MCF 10A (cell line): ENCODE measurements at regions not wholly inside any gene's neighbourhood (a gene's known extent, or its start where the extent isn't known, plus 50 kb on each side); places are given as distances from the start of the nearest gene placed in this dataset.
"Not testable (repeated sequence)": the region's sequence is repeated elsewhere in the genome, so short reads cannot be mapped to it uniquely, and the experiment has no call there.

Experiments used
- BruUV-seq: library from RNA; stranded (reverse); fragments of 400-500 nt; replicated peaks from 2 replicates; lab custom pipeline; 2021; lab: Mats Ljungman, UMichigan
- CTCF ChIA-PET: fragments of 300-600 bp; sonication (Branson Sonifier 250); formaldehyde crosslinking; extraction: SDS; loops from one replicate; lab custom pipeline; 2021; ENCODE audit warnings: antibody characterized with exemption, inconsistent platforms; lab: Yijun Ruan, JAX
- POLR2A ChIA-PET: fragments of 300-600, 350-650 bp; sonication (Branson Sonifier 250); formaldehyde crosslinking; extraction: SDS; loops from one replicate; lab custom pipeline; 2020; ENCODE audit warnings: antibody characterized with exemption, inconsistent platforms; lab: Yijun Ruan, JAX
- DNase-seq: peaks from one replicate; pipeline ENCODE4 v3.0.0-alpha.2; 2018; ENCODE audit not compliant: unreplicated experiment
- H3K27ac Mint-ChIP-seq: one replicate; pipeline ENCODE4 v1.8.0; 2022; ENCODE audit warnings: mild to moderate bottlenecking, low read depth, mixed read lengths; ENCODE audit not compliant: unreplicated experiment
- H3K27me3 Mint-ChIP-seq: one replicate; pipeline ENCODE4 v1.8.0; 2022; ENCODE audit warnings: mixed read lengths; ENCODE audit not compliant: insufficient read depth, unreplicated experiment
- H3K36me3 Mint-ChIP-seq: one replicate; pipeline ENCODE4 v1.8.0; 2022; ENCODE audit warnings: mild to moderate bottlenecking, moderate library complexity, mixed read lengths; ENCODE audit not compliant: insufficient read depth, unreplicated experiment
- H3K4me1 Mint-ChIP-seq: one replicate; pipeline ENCODE4 v1.8.0; 2022; ENCODE audit warnings: mixed read lengths; ENCODE audit not compliant: insufficient read depth, unreplicated experiment
- H3K4me3 Mint-ChIP-seq: one replicate; pipeline ENCODE4 v1.8.0; 2022; ENCODE audit warnings: mild to moderate bottlenecking, moderate library complexity, mixed read lengths; ENCODE audit not compliant: unreplicated experiment
- H3K9me3 Mint-ChIP-seq: one replicate; pipeline ENCODE4 v1.8.0; 2022; ENCODE audit warnings: mixed read lengths; ENCODE audit not compliant: unreplicated experiment
- CTCF ChIP-seq: fragments of 200-600 bp; IDR thresholded peaks from one replicate; pipeline ENCODE4 v1.8.0; 2022; ENCODE audit warnings: antibody characterized with exemption, mild to moderate bottlenecking; ENCODE audit not compliant: unreplicated experiment
- intact Hi-C: fragments of 100-400 bp; cut with micrococcal nuclease; formaldehyde crosslinking; loops from 2 replicates; pipeline ENCODE4 v1.14.1; 2022

DNA sequence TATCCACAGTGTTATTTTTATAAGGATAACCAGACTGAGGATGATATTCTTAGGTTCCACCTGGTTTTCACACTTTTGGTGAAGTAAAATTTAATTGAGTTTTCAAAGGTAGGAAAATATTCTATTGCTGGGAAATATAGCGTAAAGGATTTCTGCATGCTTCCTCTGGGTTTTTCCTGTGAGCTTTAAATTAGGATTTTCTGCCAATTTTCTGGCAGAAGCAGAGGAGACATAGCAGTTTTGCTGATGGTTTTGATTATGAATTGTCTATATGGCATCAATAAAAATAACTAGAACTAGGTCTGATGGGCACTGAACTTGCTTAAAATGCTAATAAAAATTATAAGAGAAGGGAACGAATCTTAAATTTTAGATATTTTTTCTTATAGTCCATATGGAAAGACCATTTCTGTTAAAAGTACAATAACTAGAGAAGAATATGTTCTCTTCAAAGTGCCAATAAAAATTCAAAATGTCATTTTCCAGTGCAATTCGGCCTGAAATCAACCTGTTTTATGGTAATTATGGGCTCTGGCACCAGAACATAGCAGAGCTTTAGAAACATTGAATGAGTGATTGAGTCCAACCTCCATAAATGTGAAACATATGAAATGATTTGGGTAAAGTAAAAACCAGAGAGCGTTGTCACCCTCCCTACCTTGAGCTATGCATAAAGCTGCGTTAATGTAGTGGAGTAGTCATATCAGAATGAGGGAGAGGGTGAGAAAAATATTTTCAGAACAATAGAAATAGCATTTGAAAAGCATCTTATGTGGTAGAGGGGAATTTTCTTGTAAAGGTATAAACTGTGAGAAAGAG lies 279.7 kb downstream of the SPRY1 start:
- Mint-ChIP-seq H3K4me3 (no peak overlapping the region), H3K36me3 (no peaks in the 10 kb centered on the region), H3K9me3 (no peaks in the 10 kb centered on the region), H3K4me1 (peaks cover 14% of the 10 kb centered on the region), H3K27me3 (no peaks in the 10 kb centered on the region), H3K27ac (no peak overlapping the region)
- no TSS peak for BruUV-seq
- POLR2A ChIA-PET: no interaction called here
- CTCF ChIA-PET: no interaction called here
- DNase-seq: no peak
- intact Hi-C loops: no loop called here
- no peak for TF ChIP-seq CTCF

DNA sequence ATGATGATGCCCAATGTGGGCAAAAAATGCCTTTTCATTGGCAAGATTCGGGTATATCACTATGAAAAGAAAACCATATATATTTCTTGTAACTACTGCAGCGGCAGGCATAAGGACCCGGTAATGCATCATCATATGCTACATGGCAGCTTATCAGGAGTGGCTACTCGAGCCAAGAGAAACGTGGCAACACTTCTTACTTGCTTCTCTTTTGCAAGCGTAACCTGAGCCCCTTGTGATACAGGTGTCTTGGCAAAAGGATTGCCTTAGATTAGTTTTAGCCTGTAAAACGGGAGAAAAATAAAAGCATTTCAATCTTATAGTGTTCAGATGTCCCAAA lies 280.3 kb downstream of the SPRY1 start:
- intact Hi-C loops: no loop called here
- TF ChIP-seq CTCF: no peak
- BruUV-seq: no TSS peak
- peak; percentile 10 for DNase-seq
- CTCF ChIA-PET: no interaction called here
- no peaks in the 10 kb centered on the region for H3K9me3 Mint-ChIP-seq
- H3K36me3 Mint-ChIP-seq: no peaks in the 10 kb centered on the region
- H3K27me3 Mint-ChIP-seq: no peaks in the 10 kb centered on the region
- no peak overlapping the region for H3K4me3 Mint-ChIP-seq
- no peak overlapping the region for H3K27ac Mint-ChIP-seq
- POLR2A ChIA-PET: no interaction called here
- H3K4me1 Mint-ChIP-seq: peaks cover 14% of the 10 kb centered on the region

DNA sequence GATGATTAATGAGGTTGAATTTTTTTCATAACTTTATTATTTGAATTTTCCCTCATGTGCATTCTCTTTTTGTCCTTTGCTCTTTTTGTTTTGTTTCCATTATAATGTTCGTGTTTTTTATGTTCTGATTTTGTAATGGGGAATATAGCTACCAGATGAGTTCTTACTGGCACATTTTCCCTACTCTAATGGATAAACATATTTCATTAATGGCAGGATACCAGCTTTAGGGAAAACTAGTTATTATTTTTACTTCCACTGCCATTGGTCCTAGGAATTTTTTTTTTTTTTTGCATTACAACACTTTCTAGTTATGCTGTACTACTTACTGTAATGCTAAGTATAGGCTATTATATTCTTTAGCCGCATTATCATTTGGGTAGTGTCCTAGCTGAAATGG lies 286.3 kb downstream of the SPRY1 start:
- CTCF ChIA-PET: interaction anchor here (0.6 to 1.3 kb wide), 3 partner anchors 22 to 759 kb away, joined by 3 to 8 read pairs (median 3); no protein-coding TSS in a partner anchor
- no peaks in the 10 kb centered on the region for H3K4me1 Mint-ChIP-seq
- no TSS peak for BruUV-seq
- POLR2A ChIA-PET: interaction anchor here (0.7 kb wide), 1 partner anchor 31 kb away, joined by 4 read pairs; no protein-coding TSS in a partner anchor
- no peak overlapping the region for H3K4me3 Mint-ChIP-seq
- no peak for DNase-seq
- no peaks in the 10 kb centered on the region for H3K27me3 Mint-ChIP-seq
- no peaks in the 10 kb centered on the region for H3K36me3 Mint-ChIP-seq
- no peak for TF ChIP-seq CTCF
- no peak overlapping the region for H3K27ac Mint-ChIP-seq
- intact Hi-C loops: no loop called here
- H3K9me3 Mint-ChIP-seq: no peaks in the 10 kb centered on the region

- H3K27me3 Mint-ChIP-seq, BruUV-seq, H3K36me3 Mint-ChIP-seq, H3K27ac Mint-ChIP-seq, DNase-seq, H3K4me3 Mint-ChIP-seq, CTCF ChIA-PET, intact Hi-C loops, H3K9me3 Mint-ChIP-seq, POLR2A ChIA-PET, H3K4me1 Mint-ChIP-seq: not testable (repeated sequence)
Observed at GRCh38 chr4:123684937-123685336, 288.3 kb downstream of the SPRY1 start.

GRCh38 chr4:123695531-123695930 lies 298.9 kb downstream of the SPRY1 start:
- H3K4me3 Mint-ChIP-seq, H3K9me3 Mint-ChIP-seq, H3K36me3 Mint-ChIP-seq, intact Hi-C loops, H3K27me3 Mint-ChIP-seq, POLR2A ChIA-PET, DNase-seq, H3K4me1 Mint-ChIP-seq, BruUV-seq, H3K27ac Mint-ChIP-seq: not testable (repeated sequence)
- CTCF ChIA-PET: interaction anchor here (0.7 kb wide), 2 partner anchors 33 to 579 kb away, joined by 3 read pairs; no protein-coding TSS in a partner anchor
